A549 (cell line): ENCODE measurements at regions not wholly inside any gene's neighbourhood (a gene's known extent, or its start where the extent isn't known, plus 50 kb on each side); places are given as distances from the start of the nearest gene placed in this dataset.

Experiments used
- CHD4 ChIP-seq: fragments of 200-600 bp; sonication (generic); IDR thresholded peaks from 2 replicates; pipeline ENCODE4 v1.6.1; 2016; ENCODE audit warnings: antibody characterized with exemption, mild to moderate bottlenecking, borderline replicate concordance
- HOXA7 ChIP-seq: fragments of 250-450 bp; sonication (Bioruptor Pico); IDR thresholded peaks from 2 replicates; pipeline ENCODE4 v1.5.0; 2020; ENCODE audit warnings: mild to moderate bottlenecking, moderate library complexity
- MYC ChIP-seq: IDR thresholded peaks from 2 replicates; pipeline ENCODE4 v1.6.1; 2012; ENCODE audit warnings: mild to moderate bottlenecking, inconsistent platforms, low read length, improper control_type of control experiment, borderline replicate concordance
- POLR2A ChIP-seq: IDR thresholded peaks from 2 replicates; pipeline ENCODE4 v1.6.1; 2012; ENCODE audit warnings: mild to moderate bottlenecking, low read length
- POLR2AphosphoS2 ChIP-seq: conservative IDR thresholded peaks from 2 replicates; pipeline ENCODE4 v1.6.1; 2012; ENCODE audit warnings: low read length, improper control_type of control experiment, inconsistent platforms
- RNF2 ChIP-seq: fragments of 200-600 bp; sonication (generic); IDR thresholded peaks from 2 replicates; pipeline ENCODE4 v1.6.1; 2016; ENCODE audit warnings: low read depth, mild to moderate bottlenecking, antibody characterized with exemption, moderate library complexity, borderline replicate concordance
- TF ChIP-seq, protein P1 (sequence below): fragments of >200 bp; sonication (Bioruptor Twin); formaldehyde crosslinking; IDR thresholded peaks from 3 replicates; pipeline ENCODE4 v1.5.1; 2016
- TF ChIP-seq, protein P2 (sequence below): IDR thresholded peaks from 2 replicates; pipeline ENCODE4 v1.6.1; 2012

DNA sequence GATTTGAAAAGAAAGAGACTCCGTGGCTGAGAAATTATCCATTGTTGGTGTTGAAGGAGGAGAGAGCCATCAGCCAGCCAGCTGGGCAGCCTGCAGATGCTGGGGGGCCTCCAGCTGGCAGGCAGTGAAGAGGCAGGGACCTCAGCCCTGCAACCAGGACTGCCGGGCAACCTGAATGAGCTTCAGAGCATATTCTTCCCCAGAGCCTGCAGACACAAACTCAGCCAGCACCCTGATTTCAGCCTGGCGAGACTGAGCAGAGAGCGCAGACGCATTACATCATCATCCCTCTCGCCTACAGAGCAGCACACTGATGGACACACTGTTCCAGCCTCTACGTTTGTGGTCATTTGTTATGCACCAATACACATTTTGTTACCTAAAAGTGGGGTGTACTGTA, 150.7 kb upstream of the RAB6C start:
- TF ChIP-seq, protein P1, sequence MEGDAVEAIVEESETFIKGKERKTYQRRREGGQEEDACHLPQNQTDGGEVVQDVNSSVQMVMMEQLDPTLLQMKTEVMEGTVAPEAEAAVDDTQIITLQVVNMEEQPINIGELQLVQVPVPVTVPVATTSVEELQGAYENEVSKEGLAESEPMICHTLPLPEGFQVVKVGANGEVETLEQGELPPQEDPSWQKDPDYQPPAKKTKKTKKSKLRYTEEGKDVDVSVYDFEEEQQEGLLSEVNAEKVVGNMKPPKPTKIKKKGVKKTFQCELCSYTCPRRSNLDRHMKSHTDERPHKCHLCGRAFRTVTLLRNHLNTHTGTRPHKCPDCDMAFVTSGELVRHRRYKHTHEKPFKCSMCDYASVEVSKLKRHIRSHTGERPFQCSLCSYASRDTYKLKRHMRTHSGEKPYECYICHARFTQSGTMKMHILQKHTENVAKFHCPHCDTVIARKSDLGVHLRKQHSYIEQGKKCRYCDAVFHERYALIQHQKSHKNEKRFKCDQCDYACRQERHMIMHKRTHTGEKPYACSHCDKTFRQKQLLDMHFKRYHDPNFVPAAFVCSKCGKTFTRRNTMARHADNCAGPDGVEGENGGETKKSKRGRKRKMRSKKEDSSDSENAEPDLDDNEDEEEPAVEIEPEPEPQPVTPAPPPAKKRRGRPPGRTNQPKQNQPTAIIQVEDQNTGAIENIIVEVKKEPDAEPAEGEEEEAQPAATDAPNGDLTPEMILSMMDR, result no peak
- TF ChIP-seq POLR2A (no peak), POLR2AphosphoS2 (no peak), HOXA7 (CRISPR knock-in tag) (no peak), CHD4 (no peak), RNF2 (no peak), MYC (no peak)
- TF ChIP-seq, protein P2, sequence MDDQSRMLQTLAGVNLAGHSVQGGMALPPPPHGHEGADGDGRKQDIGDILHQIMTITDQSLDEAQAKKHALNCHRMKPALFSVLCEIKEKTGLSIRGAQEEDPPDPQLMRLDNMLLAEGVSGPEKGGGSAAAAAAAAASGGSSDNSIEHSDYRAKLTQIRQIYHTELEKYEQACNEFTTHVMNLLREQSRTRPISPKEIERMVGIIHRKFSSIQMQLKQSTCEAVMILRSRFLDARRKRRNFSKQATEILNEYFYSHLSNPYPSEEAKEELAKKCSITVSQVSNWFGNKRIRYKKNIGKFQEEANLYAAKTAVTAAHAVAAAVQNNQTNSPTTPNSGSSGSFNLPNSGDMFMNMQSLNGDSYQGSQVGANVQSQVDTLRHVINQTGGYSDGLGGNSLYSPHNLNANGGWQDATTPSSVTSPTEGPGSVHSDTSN, result no peak
